ENCODE measurements at regions not wholly inside any gene's neighbourhood (a gene's known extent, or its start where the extent isn't known, plus 50 kb on each side); places are given as distances from the start of the nearest gene placed in this dataset.

- TF ChIP-seq, protein P1, sequence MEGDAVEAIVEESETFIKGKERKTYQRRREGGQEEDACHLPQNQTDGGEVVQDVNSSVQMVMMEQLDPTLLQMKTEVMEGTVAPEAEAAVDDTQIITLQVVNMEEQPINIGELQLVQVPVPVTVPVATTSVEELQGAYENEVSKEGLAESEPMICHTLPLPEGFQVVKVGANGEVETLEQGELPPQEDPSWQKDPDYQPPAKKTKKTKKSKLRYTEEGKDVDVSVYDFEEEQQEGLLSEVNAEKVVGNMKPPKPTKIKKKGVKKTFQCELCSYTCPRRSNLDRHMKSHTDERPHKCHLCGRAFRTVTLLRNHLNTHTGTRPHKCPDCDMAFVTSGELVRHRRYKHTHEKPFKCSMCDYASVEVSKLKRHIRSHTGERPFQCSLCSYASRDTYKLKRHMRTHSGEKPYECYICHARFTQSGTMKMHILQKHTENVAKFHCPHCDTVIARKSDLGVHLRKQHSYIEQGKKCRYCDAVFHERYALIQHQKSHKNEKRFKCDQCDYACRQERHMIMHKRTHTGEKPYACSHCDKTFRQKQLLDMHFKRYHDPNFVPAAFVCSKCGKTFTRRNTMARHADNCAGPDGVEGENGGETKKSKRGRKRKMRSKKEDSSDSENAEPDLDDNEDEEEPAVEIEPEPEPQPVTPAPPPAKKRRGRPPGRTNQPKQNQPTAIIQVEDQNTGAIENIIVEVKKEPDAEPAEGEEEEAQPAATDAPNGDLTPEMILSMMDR (conservative IDR thresholded peaks at IDR 0.05): no peak
- no peak for TF ChIP-seq ZFX (IDR thresholded peaks at IDR 0.05)
Measured at GRCh38 chr4:147222906-147223305, 258.0 kb upstream of the EDNRA start.
